Naive B cell (primary cell): ENCODE measurements at regions not wholly inside any gene's neighbourhood (a gene's known extent, or its start where the extent isn't known, plus 50 kb on each side); places are given as distances from the start of the nearest gene placed in this dataset.

ENCODE experiments used
- ATAC-seq, 2 donors: fragments of 150-1000 bp; cut with Tn5 transposase; 2 replicates each; pipeline ENCODE4 v1.10.0; 2021; ENCODE audit warnings: low read depth in 2 of 2, mild to moderate bottlenecking in 2 of 2, moderate library complexity in 2 of 2
- DNase-seq: peaks from one replicate; pipeline ENCODE4 v3.0.0; 2022
- H3K27ac Mint-ChIP-seq, 6 donors: one replicate each; pipeline ENCODE4 v1.8.0; 2020 to 2022; ENCODE audit warnings: mild to moderate bottlenecking in 6 of 6, mixed read lengths in 6 of 6, moderate library complexity in 5 of 6, inconsistent platforms in 2 of 6
- H3K27me3 Mint-ChIP-seq, 3 donors: one replicate each; pipeline ENCODE4 v1.8.0; 2021 to 2022; ENCODE audit warnings: mixed read lengths in 3 of 3, mild to moderate bottlenecking in 1 of 3
- H3K36me3 Mint-ChIP-seq, 2 donors: one replicate each; pipeline ENCODE4 v1.8.0; 2020 to 2022; ENCODE audit warnings: mixed read lengths in 2 of 2, inconsistent platforms in 1 of 2, mild to moderate bottlenecking in 1 of 2
- H3K4me1 Mint-ChIP-seq, 3 donors: one replicate each; pipeline ENCODE4 v1.8.0; 2020 to 2022; ENCODE audit warnings: mixed read lengths in 3 of 3, inconsistent platforms in 1 of 3, mild to moderate bottlenecking in 1 of 3, moderate library complexity in 1 of 3
- H3K4me3 Mint-ChIP-seq, 8 donors: one replicate each; pipeline ENCODE4 v1.8.0; 2020 to 2022; ENCODE audit warnings: mild to moderate bottlenecking in 8 of 8, mixed read lengths in 8 of 8, moderate library complexity in 8 of 8, inconsistent platforms in 2 of 8
- H3K9me3 Mint-ChIP-seq, 7 donors: one replicate each; pipeline ENCODE4 v1.8.0; 2020 to 2022; ENCODE audit warnings: mixed read lengths in 7 of 7, mild to moderate bottlenecking in 5 of 7, inconsistent platforms in 2 of 7, moderate library complexity in 1 of 7

- peaks cover 8 to 13% (median 12%) of the 10 kb centered on the region in 3 donors for H3K27me3 Mint-ChIP-seq
Measured at GRCh38 chr4:71171592-71171991, 167.2 kb upstream of the SLC4A4 start.

GRCh38 chr4:71181332-71181731 lies 157.5 kb upstream of the SLC4A4 start:
- Mint-ChIP-seq H3K36me3 (no peaks in the 10 kb centered on the region), H3K4me3 (no peak overlapping the region), H3K27me3 (peaks cover 16 to 35% (median 18%) of the 10 kb centered on the region in 3 donors), H3K27ac (no peak overlapping the region), H3K9me3 (peaks cover 0 to 2% (median 0%) of the 10 kb centered on the region in 7 donors), H3K4me1 (peaks cover 5 to 16% (median 11%) of the 10 kb centered on the region in 3 donors)
- DNase-seq: no peak
- no peak for ATAC-seq

More at GRCh38 chr4:71171592-71171991, 167.2 kb upstream of the SLC4A4 start:
- Mint-ChIP-seq H3K9me3 (peaks cover 0 to 9% (median 4%) of the 10 kb centered on the region in 7 donors), H3K27ac (no peak overlapping the region), H3K4me1 (no peaks in the 10 kb centered on the region), H3K36me3 (no peaks in the 10 kb centered on the region), H3K4me3 (no peak overlapping the region)
- no peak for ATAC-seq
- DNase-seq: no peak

- H3K27ac Mint-ChIP-seq: no peak overlapping the region
Measured at GRCh38 chr4:71184195-71184781, 154.5 kb upstream of the SLC4A4 start.

GRCh38 chr4:71185037-71185436 lies 153.8 kb upstream of the SLC4A4 start:
- Mint-ChIP-seq H3K27ac (no peak overlapping the region), H3K9me3 (no peaks in the 10 kb centered on the region), H3K36me3 (no peaks in the 10 kb centered on the region), H3K4me1 (peaks cover 16 to 37% (median 26%) of the 10 kb centered on the region in 3 donors), H3K4me3 (peak overlapping the region in 1 of 8 donors; percentile 90), H3K27me3 (peaks cover 33 to 47% (median 43%) of the 10 kb centered on the region in 3 donors)
- no peak for ATAC-seq
- no peak for DNase-seq

More at GRCh38 chr4:71184195-71184781, 154.5 kb upstream of the SLC4A4 start:
- ATAC-seq (peak; percentile 62), DNase-seq (peak; percentile 48)
- Mint-ChIP-seq H3K4me3 (peak overlapping the region in 1 of 8 donors; percentile 52), H3K36me3 (no peaks in the 10 kb centered on the region), H3K27me3 (peaks cover 33 to 40% (median 35%) of the 10 kb centered on the region in 3 donors), H3K9me3 (peaks cover 0 to 2% (median 0%) of the 10 kb centered on the region in 7 donors), H3K4me1 (peaks cover 16 to 37% (median 26%) of the 10 kb centered on the region in 3 donors)

- peak overlapping the region; percentile 85 to 94 (median 89) for H3K4me3 Mint-ChIP-seq
- no peak for ATAC-seq
- H3K4me1 Mint-ChIP-seq: peaks cover 16 to 37% (median 26%) of the 10 kb centered on the region in 3 donors
- peak overlapping the region in 1 of 6 donors; percentile 79 for H3K27ac Mint-ChIP-seq
- DNase-seq: no peak
- H3K9me3 Mint-ChIP-seq: no peaks in the 10 kb centered on the region
- H3K36me3 Mint-ChIP-seq: no peaks in the 10 kb centered on the region
- H3K27me3 Mint-ChIP-seq: peaks cover 33 to 59% (median 54%) of the 10 kb centered on the region in 3 donors
Measured at GRCh38 chr4:71186257-71186565, 152.6 kb upstream of the SLC4A4 start.

GRCh38 chr4:71186566-71187403 lies 152.0 kb upstream of the SLC4A4 start:
- DNase-seq (peak; percentile 15), ATAC-seq (peak; percentile 52 to 53)
- Mint-ChIP-seq H3K4me3 (peak overlapping the region; percentile 86 to 90 (median 88)), H3K36me3 (no peaks in the 10 kb centered on the region), H3K27me3 (peaks cover 33 to 62% (median 54%) of the 10 kb centered on the region in 3 donors), H3K9me3 (no peaks in the 10 kb centered on the region), H3K27ac (peak overlapping the region in 1 of 6 donors; percentile 71), H3K4me1 (peaks cover 16 to 37% (median 26%) of the 10 kb centered on the region in 3 donors)

GRCh38 chr4:71187404-71188155 lies 151.2 kb upstream of the SLC4A4 start:
- Mint-ChIP-seq H3K4me3 (peak overlapping the region; percentile 68 to 91 (median 85)), H3K36me3 (no peaks in the 10 kb centered on the region), H3K4me1 (peaks cover 16 to 37% (median 26%) of the 10 kb centered on the region in 3 donors), H3K9me3 (no peaks in the 10 kb centered on the region), H3K27me3 (peaks cover 33 to 63% (median 54%) of the 10 kb centered on the region in 3 donors), H3K27ac (peak overlapping the region in 2 of 6 donors; percentile 17 to 55)
- ATAC-seq (peak in 1 of 2 donors; percentile 14), DNase-seq (peak; percentile 2)

GRCh38 chr4:71188156-71188640 lies 150.6 kb upstream of the SLC4A4 start:
- Mint-ChIP-seq H3K27me3 (peaks cover 33 to 66% (median 54%) of the 10 kb centered on the region in 3 donors), H3K9me3 (no peaks in the 10 kb centered on the region)
- no peak for DNase-seq

GRCh38 chr4:71188951-71189350 lies 149.9 kb upstream of the SLC4A4 start:
- Mint-ChIP-seq H3K4me1 (peaks cover 16 to 36% (median 25%) of the 10 kb centered on the region in 3 donors), H3K9me3 (no peaks in the 10 kb centered on the region), H3K36me3 (no peaks in the 10 kb centered on the region), H3K4me3 (peak overlapping the region in 4 of 8 donors; percentile 68 to 87 (median 78)), H3K27me3 (peaks cover 33 to 66% (median 54%) of the 10 kb centered on the region in 3 donors), H3K27ac (no peak overlapping the region)
- no peak for DNase-seq
- ATAC-seq: no peak

More at GRCh38 chr4:71188156-71188640, 150.6 kb upstream of the SLC4A4 start:
- H3K4me1 Mint-ChIP-seq: peaks cover 16 to 37% (median 26%) of the 10 kb centered on the region in 3 donors
- H3K36me3 Mint-ChIP-seq: no peaks in the 10 kb centered on the region
- peak overlapping the region; percentile 68 to 91 (median 85) for H3K4me3 Mint-ChIP-seq
- ATAC-seq: no peak
- H3K27ac Mint-ChIP-seq: peak overlapping the region in 2 of 6 donors; percentile 17 to 49

GRCh38 chr4:71189471-71189870 lies 149.3 kb upstream of the SLC4A4 start:
- Mint-ChIP-seq H3K27ac (no peak overlapping the region), H3K4me3 (no peak overlapping the region)

GRCh38 chr4:71194454-71194853 lies 144.4 kb upstream of the SLC4A4 start:
- ATAC-seq (no peak), DNase-seq (no peak)
- Mint-ChIP-seq H3K4me1 (no peaks in the 10 kb centered on the region), H3K27me3 (peaks cover 4 to 35% (median 30%) of the 10 kb centered on the region in 3 donors), H3K36me3 (no peaks in the 10 kb centered on the region), H3K9me3 (no peaks in the 10 kb centered on the region), H3K4me3 (no peak overlapping the region), H3K27ac (no peak overlapping the region)

More at GRCh38 chr4:71189471-71189870, 149.3 kb upstream of the SLC4A4 start:
- ATAC-seq (no peak), DNase-seq (no peak)
- H3K36me3 Mint-ChIP-seq: no peaks in the 10 kb centered on the region
- no peaks in the 10 kb centered on the region for H3K9me3 Mint-ChIP-seq
- peaks cover 28 to 64% (median 53%) of the 10 kb centered on the region in 3 donors for H3K27me3 Mint-ChIP-seq
- H3K4me1 Mint-ChIP-seq: peaks cover 16 to 31% (median 21%) of the 10 kb centered on the region in 3 donors

- no peak for ATAC-seq
- Mint-ChIP-seq H3K4me1 (no peaks in the 10 kb centered on the region), H3K27me3 (peaks cover 4 to 20% (median 15%) of the 10 kb centered on the region in 3 donors), H3K36me3 (no peaks in the 10 kb centered on the region), H3K9me3 (no peaks in the 10 kb centered on the region), H3K27ac (no peak overlapping the region), H3K4me3 (no peak overlapping the region)
- no peak for DNase-seq
Measured at GRCh38 chr4:71195924-71196323, 142.9 kb upstream of the SLC4A4 start.

GRCh38 chr4:71198958-71199357 lies 139.9 kb upstream of the SLC4A4 start:
- no peak overlapping the region for H3K4me3 Mint-ChIP-seq
- peaks cover 4 to 13% (median 10%) of the 10 kb centered on the region in 3 donors for H3K27me3 Mint-ChIP-seq
- no peaks in the 10 kb centered on the region for H3K36me3 Mint-ChIP-seq
- H3K4me1 Mint-ChIP-seq: no peaks in the 10 kb centered on the region
- ATAC-seq: no peak
- H3K9me3 Mint-ChIP-seq: no peaks in the 10 kb centered on the region
- DNase-seq: no peak
- H3K27ac Mint-ChIP-seq: no peak overlapping the region
